GM12875 (cell line): ENCODE measurements at regions not wholly inside any gene's neighbourhood (a gene's known extent, or its start where the extent isn't known, plus 50 kb on each side); places are given as distances from the start of the nearest gene placed in this dataset.

ENCODE experiments used
- H3K4me3 ChIP-seq: one replicate; pipeline ENCODE4 v1.5.1; 2011; ENCODE audit warnings: low read depth, low read length, control low read depth
- TF ChIP-seq, protein P1 (sequence below): IDR thresholded peaks from 2 replicates; pipeline ENCODE4 v1.5.1; 2011; ENCODE audit warnings: low read depth, mild to moderate bottlenecking, control low read depth, inconsistent platforms, low read length, moderate library complexity, borderline replicate concordance; ENCODE audit not compliant: insufficient read depth

DNA sequence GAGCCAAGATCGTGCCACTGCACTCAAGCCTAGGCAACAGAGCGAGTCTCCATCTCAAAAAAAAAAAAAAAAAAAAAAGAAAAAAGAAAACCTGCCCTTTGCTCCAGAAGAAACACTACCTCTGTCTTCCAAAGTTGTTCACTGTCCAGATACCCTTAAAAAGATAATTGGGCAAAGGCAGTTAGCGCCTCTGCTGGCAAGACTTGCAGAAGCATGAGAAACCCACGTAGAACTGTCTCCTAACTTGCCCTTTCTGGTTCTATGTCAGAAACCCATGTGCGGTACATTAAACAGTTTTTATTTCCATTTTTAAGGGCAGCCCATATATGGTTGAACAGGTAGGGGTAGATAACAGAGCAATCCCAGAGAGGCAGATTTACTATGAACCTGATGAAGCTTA, 1026.4 kb downstream of the ROBO2 start:
- H3K4me3 ChIP-seq, result no peak overlapping the region
- TF ChIP-seq, protein P1, sequence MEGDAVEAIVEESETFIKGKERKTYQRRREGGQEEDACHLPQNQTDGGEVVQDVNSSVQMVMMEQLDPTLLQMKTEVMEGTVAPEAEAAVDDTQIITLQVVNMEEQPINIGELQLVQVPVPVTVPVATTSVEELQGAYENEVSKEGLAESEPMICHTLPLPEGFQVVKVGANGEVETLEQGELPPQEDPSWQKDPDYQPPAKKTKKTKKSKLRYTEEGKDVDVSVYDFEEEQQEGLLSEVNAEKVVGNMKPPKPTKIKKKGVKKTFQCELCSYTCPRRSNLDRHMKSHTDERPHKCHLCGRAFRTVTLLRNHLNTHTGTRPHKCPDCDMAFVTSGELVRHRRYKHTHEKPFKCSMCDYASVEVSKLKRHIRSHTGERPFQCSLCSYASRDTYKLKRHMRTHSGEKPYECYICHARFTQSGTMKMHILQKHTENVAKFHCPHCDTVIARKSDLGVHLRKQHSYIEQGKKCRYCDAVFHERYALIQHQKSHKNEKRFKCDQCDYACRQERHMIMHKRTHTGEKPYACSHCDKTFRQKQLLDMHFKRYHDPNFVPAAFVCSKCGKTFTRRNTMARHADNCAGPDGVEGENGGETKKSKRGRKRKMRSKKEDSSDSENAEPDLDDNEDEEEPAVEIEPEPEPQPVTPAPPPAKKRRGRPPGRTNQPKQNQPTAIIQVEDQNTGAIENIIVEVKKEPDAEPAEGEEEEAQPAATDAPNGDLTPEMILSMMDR, result no peak

DNA sequence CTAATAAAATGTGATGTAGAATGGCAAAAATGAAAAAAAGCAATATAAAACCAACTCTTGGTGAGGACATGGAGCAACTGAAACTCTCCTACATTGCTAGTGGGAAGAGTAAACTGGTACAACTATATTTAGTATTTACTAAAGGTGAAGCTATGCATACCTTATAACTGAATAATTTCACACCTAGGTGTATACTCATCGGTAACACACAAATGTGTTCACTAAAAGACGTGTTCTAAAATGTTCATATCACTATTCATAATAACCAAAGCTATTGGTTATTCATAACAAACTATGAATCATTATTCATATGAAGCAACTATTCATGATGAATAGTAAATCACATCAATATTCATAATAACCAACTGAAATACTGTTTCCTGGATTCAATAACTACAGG, 1030.3 kb downstream of the ROBO2 start:
- TF ChIP-seq, protein P1, result no peak
- H3K4me3 ChIP-seq, result no peak overlapping the region

GRCh38 chr3:78076379-78076778, 1036.5 kb downstream of the ROBO2 start:
- H3K4me3 ChIP-seq, result no peak overlapping the region
- TF ChIP-seq, protein P1, result no peak

DNA sequence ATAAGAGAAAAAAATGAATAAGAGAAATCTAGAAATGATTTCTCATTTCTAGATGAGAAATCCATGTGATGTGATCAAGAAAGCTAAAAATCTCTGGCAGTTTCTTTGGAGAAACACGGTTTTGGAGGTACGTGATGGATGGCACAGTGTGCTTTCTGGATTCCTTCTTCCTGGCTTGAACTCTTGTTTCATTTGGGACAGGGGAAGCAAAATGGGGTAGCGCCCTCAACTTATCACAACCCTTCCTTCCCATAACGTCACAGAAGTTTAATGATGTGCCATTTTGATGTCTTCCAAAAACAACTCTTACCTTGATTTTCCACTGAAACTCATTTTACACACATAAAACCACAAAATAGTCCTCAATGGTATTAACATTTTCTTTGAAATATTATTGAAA, 1037.3 kb downstream of the ROBO2 start:
- no peak overlapping the region for H3K4me3 ChIP-seq
- TF ChIP-seq, protein P1, result no peak

DNA sequence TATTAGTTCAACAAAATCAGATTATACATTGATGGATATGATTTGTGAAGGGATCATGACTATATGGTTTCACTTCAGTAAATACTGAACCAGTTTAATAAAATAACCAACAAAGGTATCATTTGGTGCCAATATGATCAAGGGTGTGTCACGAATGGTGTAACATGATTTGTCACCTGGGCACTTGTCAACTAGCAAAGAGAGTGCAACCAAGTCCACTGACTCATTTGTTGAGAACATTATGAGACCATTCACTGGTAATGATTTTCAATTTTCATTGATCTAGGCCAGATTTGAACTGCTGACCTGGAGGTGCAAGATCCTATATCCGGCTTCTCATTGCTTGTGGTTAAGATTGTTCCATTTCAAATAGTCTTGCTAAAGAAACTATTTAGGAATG, 1037.9 kb downstream of the ROBO2 start:
- H3K4me3 ChIP-seq, result no peak overlapping the region

GRCh38 chr3:78079514-78079913, 1039.6 kb downstream of the ROBO2 start:
- H3K4me3 ChIP-seq, result no peak overlapping the region
- TF ChIP-seq, protein P1, result no peak

More for the DNA sequence above, 1037.9 kb downstream of the ROBO2 start:
- TF ChIP-seq, protein P1, result no peak

DNA sequence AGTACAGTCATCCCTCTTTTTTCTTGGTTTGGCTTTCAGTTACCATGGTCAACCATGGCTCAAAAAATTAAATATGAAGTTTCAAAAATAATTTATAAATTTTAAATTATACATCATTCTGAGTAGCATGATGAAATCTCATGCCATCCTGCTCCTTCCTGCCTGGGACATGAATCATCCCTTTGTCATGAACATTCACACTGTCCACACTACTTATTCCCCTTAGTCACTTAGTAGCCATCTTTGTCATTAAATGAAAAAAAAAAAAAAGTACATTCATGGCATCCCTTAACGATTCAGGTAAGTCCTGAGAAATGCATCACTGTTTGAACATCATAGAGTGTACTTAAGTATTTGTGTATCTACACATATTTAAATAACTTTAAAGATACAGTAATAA, 1046.3 kb downstream of the ROBO2 start:
- TF ChIP-seq, protein P1, result no peak
- H3K4me3 ChIP-seq, result no peak overlapping the region
